ENCODE measurements at regions not wholly inside any gene's neighbourhood (a gene's known extent, or its start where the extent isn't known, plus 50 kb on each side); places are given as distances from the start of the nearest gene placed in this dataset.

DNA sequence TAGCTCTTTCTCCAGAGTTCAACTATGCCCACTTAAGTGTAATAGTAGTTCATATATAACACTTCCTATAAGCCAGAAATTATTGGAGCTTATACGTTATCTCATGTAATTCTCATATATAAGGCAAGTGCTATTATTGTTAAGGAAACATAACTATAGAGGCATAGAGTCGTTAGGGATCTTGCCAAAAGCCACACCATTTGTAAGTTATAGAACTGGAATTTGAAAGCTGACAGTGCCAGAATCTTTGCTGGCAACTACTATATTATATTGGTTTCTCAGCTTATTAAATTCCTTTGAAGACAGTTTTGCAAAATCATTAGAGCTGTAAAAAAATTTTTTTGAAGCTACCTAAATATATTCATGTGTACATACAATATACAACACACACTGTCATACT, 51.0 kb upstream of the MBNL2 start:
- TF ChIP-seq, protein P1, sequence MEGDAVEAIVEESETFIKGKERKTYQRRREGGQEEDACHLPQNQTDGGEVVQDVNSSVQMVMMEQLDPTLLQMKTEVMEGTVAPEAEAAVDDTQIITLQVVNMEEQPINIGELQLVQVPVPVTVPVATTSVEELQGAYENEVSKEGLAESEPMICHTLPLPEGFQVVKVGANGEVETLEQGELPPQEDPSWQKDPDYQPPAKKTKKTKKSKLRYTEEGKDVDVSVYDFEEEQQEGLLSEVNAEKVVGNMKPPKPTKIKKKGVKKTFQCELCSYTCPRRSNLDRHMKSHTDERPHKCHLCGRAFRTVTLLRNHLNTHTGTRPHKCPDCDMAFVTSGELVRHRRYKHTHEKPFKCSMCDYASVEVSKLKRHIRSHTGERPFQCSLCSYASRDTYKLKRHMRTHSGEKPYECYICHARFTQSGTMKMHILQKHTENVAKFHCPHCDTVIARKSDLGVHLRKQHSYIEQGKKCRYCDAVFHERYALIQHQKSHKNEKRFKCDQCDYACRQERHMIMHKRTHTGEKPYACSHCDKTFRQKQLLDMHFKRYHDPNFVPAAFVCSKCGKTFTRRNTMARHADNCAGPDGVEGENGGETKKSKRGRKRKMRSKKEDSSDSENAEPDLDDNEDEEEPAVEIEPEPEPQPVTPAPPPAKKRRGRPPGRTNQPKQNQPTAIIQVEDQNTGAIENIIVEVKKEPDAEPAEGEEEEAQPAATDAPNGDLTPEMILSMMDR (IDR thresholded peaks at IDR 0.05), result no peak
- TF ChIP-seq EZH2 (IDR thresholded peaks at IDR 0.05; ENCODE audit: borderline replicate concordance, insufficient read depth, low read depth, low read length, poor library complexity, severe bottlenecking), result no peak
- no peak for ATAC-seq (ENCODE audit: low read depth)
- H3K27me3 Mint-ChIP-seq, result peaks cover 62% of the 10 kb centered on the region
- Histone ChIP-seq H3K27me3 (replicated peaks in 1 of 4; ENCODE audit: control extremely low read depth in 1 of 4, control insufficient read depth in 3 of 4, insufficient read depth in 4 of 4, low read length in 3 of 4) (peaks cover 0 to 10% (median 0%) of the 10 kb centered on the region in 4 experiments), H3K9me3 (ENCODE audit: control extremely low read depth in 1 of 3, control insufficient read depth in 2 of 3, insufficient read depth in 1 of 3, low read length in 2 of 3) (peaks cover 0 to 3% (median 2%) of the 10 kb centered on the region in 3 donors), H3K9ac (ENCODE audit: low read length) (no peak overlapping the region), H3K4me2 (replicated peaks; ENCODE audit: low read depth, low read length, poor library complexity, severe bottlenecking) (no peak overlapping the region), H3K27ac (ENCODE audit: low read length in 2 of 2) (no peak overlapping the region), H2AFZ (ENCODE audit: insufficient read depth, low read depth, low read length, poor library complexity, severe bottlenecking) (no peak overlapping the region), H4K20me1 (ENCODE audit: control insufficient read depth, insufficient read depth, low read length, poor library complexity, severe bottlenecking) (no peaks in the 10 kb centered on the region), H3K79me2 (ENCODE audit: control insufficient read depth, insufficient read depth, low read length) (no peaks in the 10 kb centered on the region), H3K4me1 (ENCODE audit: control insufficient read depth in 2 of 2, insufficient read depth in 2 of 2, low read length in 2 of 2) (no peaks in the 10 kb centered on the region), H3K36me3 (replicated peaks in 1 of 2; ENCODE audit: control extremely low read depth in 1 of 2, control insufficient read depth in 1 of 2, extremely low read depth in 1 of 2, insufficient read depth in 2 of 2, low read length in 1 of 2) (no peaks in the 10 kb centered on the region), H3K4me3 (ENCODE audit: control extremely low read depth in 1 of 5, extremely low read depth in 1 of 5, insufficient read depth in 1 of 5, low read depth in 2 of 5, low read length in 4 of 5) (no peak overlapping the region)
- intact Hi-C loops (cut with micrococcal nuclease), result no loop called here
- no peak for DNase-seq
- no peaks in the 10 kb centered on the region for H3K4me1 Mint-ChIP-seq
- ChIA-PET POLR2A (no interaction called here), CTCF (interaction anchor here (0.6 to 0.7 kb wide), 2 partner anchors 11 to 59 kb away, joined by 3 read pairs; no protein-coding TSS in a partner anchor)
- WGBS (ENCODE audit: insufficient coverage), result no CpG with 5 or more reads among the region's 2 CpGs
- H3K27ac Mint-ChIP-seq, result no peak overlapping the region
- no peak overlapping the region for H3K4me3 Mint-ChIP-seq
- peaks cover 3% of the 10 kb centered on the region for H3K9me3 Mint-ChIP-seq (ENCODE audit: insufficient read depth)

Measured in B cell (primary cell).